Central memory CD4-positive, alpha-beta T cell (primary cell): ENCODE measurements at regions not wholly inside any gene's neighbourhood (a gene's known extent, or its start where the extent isn't known, plus 50 kb on each side); places are given as distances from the start of the nearest gene placed in this dataset.

ENCODE experiments used
- DNase-seq: peaks from one replicate; pipeline ENCODE4 v3.0.0; 2022

DNA sequence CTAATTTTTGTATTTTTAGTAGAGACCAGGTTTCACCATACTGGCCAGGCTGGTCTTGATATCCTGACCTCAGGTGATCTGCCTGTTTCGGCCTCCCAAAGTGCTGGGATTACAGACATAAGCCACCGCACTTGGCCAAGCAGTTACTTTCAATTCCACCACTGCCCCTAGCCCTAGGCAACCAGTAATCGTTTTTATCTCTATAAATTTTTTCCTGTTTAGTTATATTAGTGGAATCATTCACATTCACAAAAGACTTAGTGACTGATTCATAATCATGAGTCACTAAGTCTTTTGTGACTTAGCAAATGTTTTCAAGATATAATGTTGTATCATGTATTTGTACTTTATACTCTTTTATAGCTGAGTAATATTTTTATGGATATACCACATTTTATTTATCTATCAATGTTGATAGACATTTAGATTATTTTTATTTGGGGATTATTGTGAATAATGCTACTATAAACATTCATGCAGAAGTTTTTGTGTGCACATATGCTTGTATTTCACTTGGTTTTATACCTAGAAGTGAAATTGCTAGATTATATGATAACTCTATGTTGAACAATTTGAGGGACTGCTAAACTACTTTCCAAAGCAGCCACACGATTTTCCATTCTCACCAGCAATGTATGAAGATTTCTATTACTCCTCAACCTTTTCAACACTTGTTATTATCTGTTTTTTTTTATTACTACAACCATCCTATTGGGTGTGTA lies 421.4 kb upstream of the ID4 start:
- no peak for DNase-seq

DNA sequence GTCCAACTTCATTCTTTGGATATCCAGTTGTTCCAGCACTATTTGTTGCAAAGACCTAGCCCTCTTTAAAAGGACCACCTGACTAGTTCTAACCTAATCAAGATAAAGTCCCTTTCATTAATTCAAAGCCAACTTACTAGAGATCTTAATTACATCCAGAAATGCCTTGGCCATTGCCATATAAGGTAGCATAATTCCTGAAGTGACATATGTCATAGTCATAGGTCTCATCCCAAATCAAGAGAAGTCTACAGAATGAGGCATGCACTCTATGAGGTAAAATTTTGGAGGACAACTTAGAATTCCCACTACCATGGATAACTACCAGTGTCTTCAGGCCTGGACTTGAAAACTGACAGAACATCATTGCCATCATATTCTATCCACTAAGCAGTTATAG lies 420.4 kb upstream of the ID4 start:
- no peak for DNase-seq

DNA sequence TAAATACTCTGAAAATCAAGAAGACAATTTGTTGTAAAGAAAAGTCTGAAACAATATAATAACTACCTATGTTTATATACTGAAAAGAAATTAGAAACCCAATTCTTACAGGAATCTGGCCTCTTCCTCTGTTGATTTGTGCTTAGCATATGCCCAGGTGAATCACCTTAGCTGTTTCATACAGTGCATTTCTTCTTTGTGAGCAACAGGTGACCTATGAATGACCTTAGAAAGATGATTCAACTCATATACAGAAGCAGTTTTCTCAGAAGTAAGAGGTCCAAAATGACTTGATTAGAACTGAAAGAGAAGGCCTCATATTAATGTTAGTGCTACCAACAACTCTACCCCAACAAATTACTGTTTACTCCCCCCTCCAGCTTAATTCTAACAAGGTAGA lies 419.5 kb upstream of the ID4 start:
- no peak for DNase-seq

DNA sequence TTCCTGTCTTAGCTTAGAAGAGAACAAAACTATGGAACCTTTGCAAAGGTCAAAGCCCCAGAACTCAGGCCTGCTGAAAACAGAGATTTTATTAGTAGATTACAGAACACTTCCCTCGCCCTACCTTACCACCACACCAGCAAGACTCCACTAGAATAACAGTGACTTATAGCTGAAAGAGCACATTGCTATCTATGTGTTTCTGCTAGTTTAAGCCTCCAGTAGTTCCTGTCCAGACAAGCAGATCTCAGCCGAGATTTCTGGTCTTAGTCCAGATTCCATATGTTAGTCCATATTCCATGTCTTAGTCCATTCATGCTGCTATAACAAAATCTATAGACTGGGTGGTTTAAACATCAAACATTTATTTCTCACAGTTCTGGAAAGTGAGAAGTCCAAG lies 412.3 kb upstream of the ID4 start:
- DNase-seq: no peak

DNA sequence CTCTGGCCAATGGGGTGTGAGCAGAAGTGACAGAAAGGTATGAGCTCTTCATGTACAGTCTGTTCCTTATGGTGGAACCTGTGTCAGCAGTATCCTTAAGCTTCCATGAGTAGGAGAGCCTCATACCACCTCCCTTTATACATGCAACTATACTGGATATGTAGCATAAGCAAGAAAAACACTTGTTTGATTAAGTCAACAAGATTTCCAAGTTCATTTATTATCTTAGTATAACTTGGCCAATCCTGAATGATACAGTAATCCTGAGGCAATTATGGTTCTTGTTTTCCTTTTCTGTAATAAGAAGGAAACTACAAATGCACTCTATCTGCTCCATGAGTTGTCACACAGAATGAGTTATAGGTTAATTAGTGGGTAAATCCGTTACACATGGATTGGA lies 409.6 kb upstream of the ID4 start:
- no peak for DNase-seq

GRCh38 chr6:19432966-19433498 lies 404.1 kb upstream of the ID4 start:
- DNase-seq: no peak

- no peak for DNase-seq
These were observed 403.1 kb upstream of the ID4 start for GRCh38 chr6:19434065-19434464.

- DNase-seq: no peak
These were observed 401.4 kb upstream of the ID4 start for GRCh38 chr6:19435755-19436154.

GRCh38 chr6:19438566-19439353 lies 398.4 kb upstream of the ID4 start:
- no peak for DNase-seq

GRCh38 chr6:19440531-19440930 lies 396.6 kb upstream of the ID4 start:
- DNase-seq: no peak

- no peak for DNase-seq
These were observed 393.8 kb upstream of the ID4 start for GRCh38 chr6:19443411-19443810.

DNA sequence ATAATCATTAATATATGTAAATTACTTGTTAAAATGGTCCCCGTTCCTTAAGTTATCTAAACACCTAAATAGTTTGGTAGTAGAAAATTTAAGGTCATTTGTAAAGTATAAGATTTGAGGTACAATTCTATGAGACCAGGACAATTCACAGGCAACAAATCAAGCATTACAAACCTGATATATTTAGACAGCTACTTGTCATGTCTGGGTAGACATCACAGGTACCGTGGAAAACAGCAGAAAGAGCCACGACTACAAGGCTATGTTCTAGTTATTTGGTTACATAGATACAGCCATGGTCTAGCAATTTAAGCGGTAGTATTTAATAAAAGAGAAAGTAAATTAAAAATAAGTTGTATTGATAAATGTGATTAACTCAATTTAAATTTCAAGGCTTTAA lies 393.1 kb upstream of the ID4 start:
- DNase-seq: no peak

DNA sequence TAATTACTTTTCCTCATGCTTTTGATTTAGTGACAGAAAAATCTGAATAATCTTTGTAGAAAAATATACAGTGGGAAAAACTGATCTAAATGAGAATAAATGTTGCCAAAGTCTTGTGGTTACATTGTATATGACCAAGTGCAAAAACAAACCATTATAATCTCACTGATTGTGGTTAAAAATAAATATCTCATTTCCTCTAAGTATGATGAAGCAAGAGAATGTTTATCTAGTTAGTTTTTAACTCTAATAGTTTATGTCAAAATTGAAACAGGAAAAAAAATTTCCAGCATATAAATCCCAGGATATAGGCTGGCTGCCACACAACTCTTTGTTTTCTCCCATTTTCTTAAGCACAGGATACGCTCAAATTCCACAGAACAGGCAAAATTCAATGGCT lies 392.7 kb upstream of the ID4 start:
- DNase-seq: no peak

DNA sequence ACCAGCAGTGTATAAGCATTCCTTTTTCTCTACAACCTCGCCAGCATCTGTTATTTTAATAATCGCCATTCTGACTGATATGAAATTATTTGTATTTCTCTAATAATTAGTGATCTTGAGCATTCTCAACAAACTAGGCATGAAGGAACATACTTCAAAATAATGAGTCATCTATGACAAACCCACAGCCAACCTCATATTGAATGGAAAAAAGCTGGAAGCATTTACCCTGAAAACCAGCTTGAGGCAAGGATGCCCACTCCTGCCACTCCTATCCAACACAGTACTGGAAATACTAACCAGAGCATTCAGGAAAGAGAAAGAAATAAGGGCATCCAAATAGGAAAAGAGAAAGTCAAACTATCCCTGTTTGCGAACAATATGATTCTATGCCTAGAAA lies 390.6 kb upstream of the ID4 start:
- DNase-seq: no peak

DNA sequence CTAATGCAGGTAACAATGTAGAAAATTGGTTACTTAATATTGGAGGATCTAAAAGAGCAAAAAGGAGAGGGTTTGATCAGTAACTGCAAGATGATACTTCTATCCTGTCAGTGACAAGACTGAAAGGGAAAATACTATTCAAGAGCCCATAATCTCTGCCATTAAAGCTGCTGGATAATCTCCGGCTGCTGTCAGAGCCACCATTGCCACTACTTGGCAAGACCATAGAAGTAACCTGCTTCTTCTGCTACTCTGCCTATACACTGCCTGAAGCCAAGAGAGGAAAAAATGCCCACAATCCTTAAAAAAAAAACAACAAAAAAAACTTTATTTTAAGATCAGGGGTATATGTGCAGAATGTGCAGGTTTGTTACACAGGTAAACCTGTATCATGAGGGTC lies 386.5 kb upstream of the ID4 start:
- no peak for DNase-seq

DNA sequence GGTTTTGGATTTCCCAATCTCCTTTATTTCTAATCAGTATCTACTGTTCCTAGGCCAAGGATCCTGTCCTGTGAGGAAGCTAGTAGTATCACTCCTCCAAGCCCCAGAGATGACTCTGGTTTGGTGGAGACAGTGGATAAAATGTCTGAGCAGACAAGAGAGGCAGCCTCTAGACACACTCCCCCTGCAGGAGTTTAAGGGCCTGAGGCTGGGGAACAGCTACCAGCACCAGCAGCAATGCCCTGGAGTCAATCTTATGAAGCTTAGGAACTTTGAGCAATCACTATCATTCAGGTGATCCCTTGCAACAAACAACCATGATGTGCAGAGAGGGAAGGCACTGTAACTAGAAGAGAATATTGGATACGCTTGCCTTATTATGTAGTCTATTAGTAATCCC lies 384.7 kb upstream of the ID4 start:
- no peak for DNase-seq

GRCh38 chr6:19454001-19454720 lies 383.0 kb upstream of the ID4 start:
- no peak for DNase-seq

- DNase-seq: no peak
These were observed 382.3 kb upstream of the ID4 start for GRCh38 chr6:19454721-19455392.

GRCh38 chr6:19463250-19463649 lies 373.9 kb upstream of the ID4 start:
- DNase-seq: no peak

DNA sequence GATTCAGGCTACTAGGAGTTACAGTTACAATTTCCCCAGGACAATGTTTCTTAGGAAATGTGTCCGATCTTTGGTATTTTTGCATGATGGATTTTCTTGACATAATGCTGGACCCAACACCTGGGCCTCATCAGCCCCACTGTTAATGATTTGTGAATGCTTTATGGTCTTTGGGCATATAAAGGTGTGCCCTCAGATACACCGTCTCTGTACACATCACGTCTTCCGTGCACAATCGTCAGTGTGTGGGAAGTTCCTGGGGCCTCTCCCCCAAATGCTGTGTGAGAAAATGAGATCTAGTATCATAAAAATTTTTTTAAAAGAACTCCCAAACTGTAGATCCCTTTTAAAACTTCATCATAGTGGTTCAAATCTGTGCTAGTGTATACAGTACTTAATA lies 373.2 kb upstream of the ID4 start:
- no peak for DNase-seq

DNA sequence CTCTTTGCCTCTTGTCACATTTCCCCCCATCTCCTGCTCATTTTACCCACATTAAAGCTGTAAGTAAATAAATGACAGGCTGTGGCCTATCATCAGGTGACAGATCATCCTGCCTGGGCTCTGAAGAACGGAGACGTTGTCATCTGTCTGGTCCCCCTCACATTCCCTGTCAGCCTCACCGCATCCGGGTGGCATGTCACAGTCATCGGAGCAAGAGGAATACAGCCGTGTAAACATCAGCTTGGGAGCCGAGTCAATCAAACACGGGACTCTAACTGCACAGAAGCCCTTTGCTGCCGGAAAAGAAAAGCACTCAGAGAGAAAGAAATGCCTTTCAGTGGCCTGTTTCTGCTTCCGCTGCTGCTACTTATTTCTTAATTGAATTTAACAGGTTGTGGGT lies 371.9 kb upstream of the ID4 start:
- DNase-seq: no peak

GRCh38 chr6:19465760-19466159 lies 371.4 kb upstream of the ID4 start:
- DNase-seq: no peak

DNA sequence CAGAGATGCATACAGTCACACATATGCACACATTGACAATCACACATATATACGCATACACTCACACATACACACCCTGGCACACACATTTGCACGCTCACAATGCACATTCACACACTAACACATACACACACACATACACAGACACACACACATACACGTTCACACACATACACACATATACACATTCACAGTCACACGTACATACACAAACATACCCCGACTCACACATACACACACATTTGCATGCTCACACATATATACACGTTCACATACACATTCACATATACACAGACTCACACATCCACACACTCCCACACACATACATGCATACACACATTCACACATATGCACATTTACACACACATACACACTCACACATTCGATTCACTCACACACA lies 366.8 kb upstream of the ID4 start:
- DNase-seq: no peak
